HCT116 (cell line): ENCODE measurements at regions not wholly inside any gene's neighbourhood (a gene's known extent, or its start where the extent isn't known, plus 50 kb on each side); places are given as distances from the start of the nearest gene placed in this dataset.

Source experiments
- ATAC-seq: fragments of 200-7000 bp; cut with Tn5 transposase; 2 replicates; pipeline ENCODE4 v1.9.1; 2020; ENCODE audit warnings: mild to moderate bottlenecking, moderate library complexity
- BruUV-seq: library from RNA; stranded (reverse); fragments of 400-500 nt; replicated peaks from 2 replicates; lab custom pipeline; 2021; lab: Mats Ljungman, UMichigan
- CTCF ChIA-PET: fragments of 300-600 bp; sonication (Branson Sonifier 250); formaldehyde crosslinking; loops from one replicate; lab custom pipeline; 2021; ENCODE audit warnings: antibody characterized with exemption; lab: Charles Lee
- POLR2A ChIA-PET: fragments of 300-600, 350-600 bp; sonication (Branson Sonifier 250); formaldehyde crosslinking; loops from one replicate; lab custom pipeline; 2021; ENCODE audit warnings: antibody characterized with exemption; lab: Charles Lee
- RAD21 ChIA-PET, 2 experiments: fragments of 300-600 bp; sonication (Branson Sonifier 250); formaldehyde crosslinking; loops; one replicate each; lab custom pipeline; 2023; ENCODE audit warnings: low total read pairs in 2 of 2; ENCODE audit not compliant: uncharacterized antibody in 2 of 2, unreplicated experiment in 2 of 2, low non-redundant PET in 1 of 2; lab: Charles Lee
- DNase-seq: peaks from one replicate; pipeline ENCODE4 v3.0.0-alpha.2; 2010; ENCODE audit warnings: low read depth, low spot score
- H2AFZ ChIP-seq: fragments of 200-600 bp; shearing (Covaris generic), sonication (generic); 2 replicates; pipeline ENCODE4 v1.6.1; 2017; ENCODE audit warnings: low read depth, mixed run types, mixed read lengths, antibody characterized with exemption, low read length; ENCODE audit not compliant: poor library complexity, severe bottlenecking
- H3K27ac ChIP-seq: 2 replicates; pipeline ENCODE4 v1.5.1; 2012; ENCODE audit warnings: low read depth, low read length
- H3K27me3 ChIP-seq: fragments of 200-600 bp; sonication (generic); 2 replicates; pipeline ENCODE4 v1.6.1; 2016; ENCODE audit warnings: mixed run types, low read length, mixed read lengths; ENCODE audit not compliant: insufficient read depth
- H3K36me3 ChIP-seq, 2 experiments: fragments of 200-500 bp in 1 of 2; fragments of 200-600 bp in 1 of 2; sonication (Bioruptor generic) in 1 of 2; sonication (generic) in 1 of 2; 2 replicates each; pipeline versions ENCODE4 v1.5.1 to v1.6.1; 2014 to 2016; ENCODE audit warnings: low read length in 2 of 2, inconsistent platforms in 1 of 2, mixed read lengths in 1 of 2, mixed run types in 1 of 2; ENCODE audit not compliant: insufficient read depth in 2 of 2, control insufficient read depth in 1 of 2
- H3K4me1 ChIP-seq, 2 experiments: fragments of 200-600 bp in 1 of 2; sonication (generic) in 1 of 2; 2 replicates each; pipeline versions ENCODE4 v1.5.1 to v1.6.1; 2012 to 2017; ENCODE audit warnings: low read length in 2 of 2, inconsistent platforms in 1 of 2, mild to moderate bottlenecking in 1 of 2, mixed read lengths in 1 of 2, mixed run types in 1 of 2, moderate library complexity in 1 of 2; ENCODE audit not compliant: insufficient read depth in 2 of 2, control insufficient read depth in 1 of 2
- H3K4me2 ChIP-seq: fragments of 200-600 bp; sonication (generic); 2 replicates; pipeline ENCODE4 v1.6.1; 2017; ENCODE audit warnings: mixed run types, low read length, mixed read lengths
- H3K4me3 ChIP-seq, 2 experiments: fragments of 200-600 bp in 1 of 2; sonication (generic) in 1 of 2; replicated peaks in 1 of 2; 2 replicates each; pipeline ENCODE4 v1.5.1; 2011 to 2016; ENCODE audit warnings: low read length in 2 of 2, control low read depth in 1 of 2, low read depth in 1 of 2, mild to moderate bottlenecking in 1 of 2, mixed read lengths in 1 of 2, mixed run types in 1 of 2
- H3K79me2 ChIP-seq: fragments of 200-600 bp; sonication (generic); 2 replicates; pipeline ENCODE4 v1.6.1; 2017; ENCODE audit warnings: mild to moderate bottlenecking, mixed run types, low read length, moderate library complexity, mixed read lengths; ENCODE audit not compliant: insufficient read depth
- H3K9ac ChIP-seq: fragments of 200-600 bp; sonication (generic); 2 replicates; pipeline ENCODE4 v1.6.1; 2016; ENCODE audit warnings: low read length, mixed read lengths
- H3K9me2 ChIP-seq: fragments of 200-600 bp; sonication (generic), shearing (Covaris generic); 2 replicates; pipeline ENCODE4 v1.6.1; 2017; ENCODE audit warnings: mixed run types, mild to moderate bottlenecking, moderate library complexity; ENCODE audit not compliant: insufficient read depth
- H3K9me3 ChIP-seq, 2 experiments: fragments of 200-500 bp in 1 of 2; fragments of 200-600 bp in 1 of 2; sonication (Bioruptor generic) in 1 of 2; sonication (generic) in 1 of 2; 2 replicates each; pipeline ENCODE4 v1.6.1; 2014 to 2017; ENCODE audit warnings: low read length in 2 of 2, mixed read lengths in 2 of 2, inconsistent platforms in 1 of 2, low read depth in 1 of 2, mild to moderate bottlenecking in 1 of 2, mixed run types in 1 of 2, moderate library complexity in 1 of 2; ENCODE audit not compliant: control insufficient read depth in 1 of 2, insufficient read depth in 1 of 2
- H4K20me1 ChIP-seq: fragments of 200-600 bp; sonication (generic), shearing (Covaris generic); 2 replicates; pipeline ENCODE4 v1.6.1; 2017; ENCODE audit warnings: mixed run types, mild to moderate bottlenecking, moderate library complexity; ENCODE audit not compliant: insufficient read depth
- CBX3 ChIP-seq: IDR thresholded peaks from 2 replicates; pipeline ENCODE4 v1.6.1; 2012; ENCODE audit warnings: low read depth
- EGR1 ChIP-seq: IDR thresholded peaks from 2 replicates; pipeline ENCODE4 v1.6.1; 2012; ENCODE audit warnings: low read depth
- ELF1 ChIP-seq: IDR thresholded peaks from 2 replicates; pipeline ENCODE4 v1.6.1; 2012; ENCODE audit warnings: low read depth, borderline replicate concordance
- EZH2 ChIP-seq: fragments of 200-600 bp; sonication (generic); IDR thresholded peaks from 2 replicates; pipeline ENCODE4 v1.6.1; 2017; ENCODE audit warnings: antibody characterized with exemption, mixed run types
- FOSL1 ChIP-seq: IDR thresholded peaks from 2 replicates; pipeline ENCODE4 v1.6.1; 2012; ENCODE audit warnings: low read depth
- JUND ChIP-seq: IDR thresholded peaks from 2 replicates; pipeline ENCODE4 v1.6.1; 2012
- MAX ChIP-seq: IDR thresholded peaks from 2 replicates; pipeline ENCODE4 v1.6.1; 2012
- POLR2A ChIP-seq: IDR thresholded peaks from 2 replicates; pipeline ENCODE4 v1.7.0; 2011; ENCODE audit warnings: borderline replicate concordance; ENCODE audit not compliant: insufficient read depth, insufficient read length; ENCODE audit errors: extremely low read depth
- POLR2AphosphoS5 ChIP-seq: IDR thresholded peaks from 2 replicates; pipeline ENCODE4 v1.6.1; 2011; ENCODE audit warnings: mild to moderate bottlenecking, low read depth, low read length, moderate library complexity
- RAD21 ChIP-seq: IDR thresholded peaks from 2 replicates; pipeline ENCODE4 v1.6.1; 2012; ENCODE audit warnings: low read depth, mild to moderate bottlenecking
- REST ChIP-seq: IDR thresholded peaks from 2 replicates; pipeline ENCODE4 v1.6.1; 2012; ENCODE audit warnings: low read depth
- SRF ChIP-seq: IDR thresholded peaks from 2 replicates; pipeline ENCODE4 v1.6.1; 2012; ENCODE audit warnings: low read depth
- YY1 ChIP-seq: IDR thresholded peaks from 2 replicates; pipeline ENCODE4 v1.6.1; 2011; ENCODE audit warnings: low read length, low read depth, moderate library complexity, mild to moderate bottlenecking; ENCODE audit not compliant: insufficient replicate concordance; ENCODE audit errors: extremely low read depth
- ZFX ChIP-seq: fragments of 450-650 bp; IDR thresholded peaks from 2 replicates; pipeline ENCODE4 v1.6.1; 2017
- ZNF274 ChIP-seq: fragments of 200-500 bp; sonication (Bioruptor generic); IDR thresholded peaks from 2 replicates; pipeline ENCODE4 v1.6.1; 2014; ENCODE audit warnings: mild to moderate bottlenecking, low read depth, low read length, inconsistent platforms
- intact Hi-C: fragments of 100-400 bp; cut with micrococcal nuclease; formaldehyde crosslinking; loops from 2 replicates; pipeline ENCODE4 v1.10.0; 2022
- TF ChIP-seq, protein P1 (sequence below): IDR thresholded peaks from 2 replicates; pipeline ENCODE4 v1.6.1; 2011; ENCODE audit warnings: mild to moderate bottlenecking, low read length, moderate library complexity; ENCODE audit not compliant: insufficient replicate concordance; ENCODE audit errors: extremely low read depth
- TF ChIP-seq, protein P2 (sequence below), 3 experiments: fragments of 200-600 bp in 1 of 3; sonication (generic) in 1 of 3; IDR thresholded peaks in 2 of 3; conservative IDR thresholded peaks in 1 of 3; 2 replicates each; pipeline ENCODE4 v1.5.1; 2012 to 2017; ENCODE audit warnings: low read depth in 2 of 3, low read length in 2 of 3, antibody characterized with exemption in 1 of 3, borderline replicate concordance in 1 of 3, control low read depth in 1 of 3, mild to moderate bottlenecking in 1 of 3, mixed read lengths in 1 of 3, mixed run types in 1 of 3, moderate library complexity in 1 of 3; ENCODE audit not compliant: insufficient read depth in 1 of 3

- Histone ChIP-seq H3K4me3 (no peak overlapping the region), H3K9me3 (no peaks in the 10 kb centered on the region), H3K36me3 (no peaks in the 10 kb centered on the region)
- POLR2A ChIA-PET = no interaction called here
- CTCF ChIA-PET = no interaction called here
- no peak for TF ChIP-seq RAD21
- TF ChIP-seq MAX = no peak
- TF ChIP-seq EZH2 = no peak
- no peak for TF ChIP-seq FOSL1
- TF ChIP-seq YY1 = no peak
- no peak for TF ChIP-seq JUND
- TF ChIP-seq REST = no peak
- TF ChIP-seq, protein P1, sequence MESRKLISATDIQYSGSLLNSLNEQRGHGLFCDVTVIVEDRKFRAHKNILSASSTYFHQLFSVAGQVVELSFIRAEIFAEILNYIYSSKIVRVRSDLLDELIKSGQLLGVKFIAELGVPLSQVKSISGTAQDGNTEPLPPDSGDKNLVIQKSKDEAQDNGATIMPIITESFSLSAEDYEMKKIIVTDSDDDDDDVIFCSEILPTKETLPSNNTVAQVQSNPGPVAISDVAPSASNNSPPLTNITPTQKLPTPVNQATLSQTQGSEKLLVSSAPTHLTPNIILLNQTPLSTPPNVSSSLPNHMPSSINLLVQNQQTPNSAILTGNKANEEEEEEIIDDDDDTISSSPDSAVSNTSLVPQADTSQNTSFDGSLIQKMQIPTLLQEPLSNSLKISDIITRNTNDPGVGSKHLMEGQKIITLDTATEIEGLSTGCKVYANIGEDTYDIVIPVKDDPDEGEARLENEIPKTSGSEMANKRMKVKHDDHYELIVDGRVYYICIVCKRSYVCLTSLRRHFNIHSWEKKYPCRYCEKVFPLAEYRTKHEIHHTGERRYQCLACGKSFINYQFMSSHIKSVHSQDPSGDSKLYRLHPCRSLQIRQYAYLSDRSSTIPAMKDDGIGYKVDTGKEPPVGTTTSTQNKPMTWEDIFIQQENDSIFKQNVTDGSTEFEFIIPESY = no peak
- no peak for TF ChIP-seq POLR2A
- TF ChIP-seq ELF1 = no peak
- no peak for TF ChIP-seq CBX3
- TF ChIP-seq EGR1 = no peak
- TF ChIP-seq ZFX = no peak
- TF ChIP-seq, protein P2, sequence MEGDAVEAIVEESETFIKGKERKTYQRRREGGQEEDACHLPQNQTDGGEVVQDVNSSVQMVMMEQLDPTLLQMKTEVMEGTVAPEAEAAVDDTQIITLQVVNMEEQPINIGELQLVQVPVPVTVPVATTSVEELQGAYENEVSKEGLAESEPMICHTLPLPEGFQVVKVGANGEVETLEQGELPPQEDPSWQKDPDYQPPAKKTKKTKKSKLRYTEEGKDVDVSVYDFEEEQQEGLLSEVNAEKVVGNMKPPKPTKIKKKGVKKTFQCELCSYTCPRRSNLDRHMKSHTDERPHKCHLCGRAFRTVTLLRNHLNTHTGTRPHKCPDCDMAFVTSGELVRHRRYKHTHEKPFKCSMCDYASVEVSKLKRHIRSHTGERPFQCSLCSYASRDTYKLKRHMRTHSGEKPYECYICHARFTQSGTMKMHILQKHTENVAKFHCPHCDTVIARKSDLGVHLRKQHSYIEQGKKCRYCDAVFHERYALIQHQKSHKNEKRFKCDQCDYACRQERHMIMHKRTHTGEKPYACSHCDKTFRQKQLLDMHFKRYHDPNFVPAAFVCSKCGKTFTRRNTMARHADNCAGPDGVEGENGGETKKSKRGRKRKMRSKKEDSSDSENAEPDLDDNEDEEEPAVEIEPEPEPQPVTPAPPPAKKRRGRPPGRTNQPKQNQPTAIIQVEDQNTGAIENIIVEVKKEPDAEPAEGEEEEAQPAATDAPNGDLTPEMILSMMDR (IDR thresholded peaks at IDR 0.05 in 2 of 3, conservative IDR thresholded peaks at IDR 0.05 in 1 of 3; ENCODE audit: borderline replicate concordance in 1 of 3, insufficient read depth in 1 of 3, low read depth in 2 of 3, low read length in 2 of 3) = no peak
- no peak for TF ChIP-seq SRF
- no peak for TF ChIP-seq POLR2AphosphoS5
- no peak for TF ChIP-seq ZNF274
- TF ChIP-seq, all 23 proteins: peak for 0
- RAD21 ChIA-PET = no interaction called here
- Histone ChIP-seq H3K79me2 (no peaks in the 10 kb centered on the region), H2AFZ (no peak overlapping the region), H3K27ac (no peak overlapping the region), H3K27me3 (no peaks in the 10 kb centered on the region), H4K20me1 (no peaks in the 10 kb centered on the region), H3K4me2 (no peak overlapping the region), H3K4me1 (no peaks in the 10 kb centered on the region), H3K9me2 (no peaks in the 10 kb centered on the region), H3K9ac (no peak overlapping the region)
- intact Hi-C loops = no loop called here
- DNase-seq (no peak), ATAC-seq (no peak)
- BruUV-seq = no TSS peak
Measured at GRCh38 chr12:97940629-97941028, 478.0 kb downstream of the RMST start.
